HEK293 (cell line): ENCODE measurements at regions not wholly inside any gene's neighbourhood (a gene's known extent, or its start where the extent isn't known, plus 50 kb on each side); places are given as distances from the start of the nearest gene placed in this dataset.

Experiments
- CTCF ChIA-PET: fragments of 350-600 bp; formaldehyde crosslinking; extraction: SDS; loops from one replicate; lab custom pipeline; 2021; ENCODE audit warnings: antibody characterized with exemption; lab: Yijun Ruan, JAX
- POLR2A ChIA-PET: fragments of 300-600 bp; formaldehyde crosslinking; extraction: SDS; loops from one replicate; lab custom pipeline; 2020; ENCODE audit warnings: antibody characterized with exemption, inconsistent platforms; lab: Yijun Ruan, JAX
- H3K27ac ChIP-seq: fragments of 200-500 bp; sonication (Bioruptor generic); 2 replicates; pipeline ENCODE4 v1.5.1; 2014; ENCODE audit warnings: low read depth, low read length, control low read depth, inconsistent platforms; ENCODE audit errors: extremely low read depth
- H3K36me3 ChIP-seq, 2 experiments: fragments of 200-500 bp in 1 of 2; sonication (Bioruptor generic) in 1 of 2; 1 replicate in 1 of 2; 2 replicates in 1 of 2; pipeline ENCODE4 v1.5.1; 2014 to 2017; ENCODE audit warnings: inconsistent platforms in 2 of 2, low read length in 2 of 2; ENCODE audit not compliant: control insufficient read depth in 2 of 2, insufficient read depth in 1 of 2
- H3K4me1 ChIP-seq: fragments of 200-500 bp; sonication (Bioruptor generic); 2 replicates; pipeline ENCODE4 v1.5.1; 2014; ENCODE audit warnings: mild to moderate bottlenecking, low read length, inconsistent platforms; ENCODE audit not compliant: control insufficient read depth, insufficient read depth
- H3K4me3 ChIP-seq: 2 replicates; pipeline ENCODE4 v1.5.1; 2011; ENCODE audit warnings: low read depth, mild to moderate bottlenecking, control low read depth, low read length, moderate library complexity
- H3K9me3 ChIP-seq: fragments of 200-500 bp; sonication (Bioruptor generic); 2 replicates; pipeline ENCODE4 v1.5.1; 2014; ENCODE audit warnings: low read depth, low read length, inconsistent platforms; ENCODE audit not compliant: control insufficient read depth, insufficient read depth
- AEBP2 ChIP-seq: fragments of 450-650 bp; formaldehyde crosslinking; IDR thresholded peaks from 2 replicates; pipeline ENCODE4 v1.5.1; 2016; ENCODE audit warnings: missing biosample characterization, missing genetic modification characterization, borderline replicate concordance
- BCL6B ChIP-seq: fragments of 450-650 bp; formaldehyde crosslinking; IDR thresholded peaks from 2 replicates; pipeline ENCODE4 v1.5.1; 2017; ENCODE audit warnings: missing biosample characterization, missing genetic modification characterization
- FEZF1 ChIP-seq: fragments of 450-650 bp; formaldehyde crosslinking; IDR thresholded peaks from 2 replicates; pipeline ENCODE4 v1.5.1; 2016; ENCODE audit warnings: missing biosample characterization, missing genetic modification characterization
- IKZF3 ChIP-seq: fragments of 450-650 bp; IDR thresholded peaks from 2 replicates; pipeline ENCODE4 v1.5.0; 2018; ENCODE audit warnings: missing biosample characterization, mild to moderate bottlenecking, missing genetic modification characterization, moderate library complexity
- MZF1 ChIP-seq: fragments of 450-650 bp; formaldehyde crosslinking; IDR thresholded peaks from 2 replicates; pipeline ENCODE4 v1.5.1; 2017; ENCODE audit warnings: missing biosample characterization, missing genetic modification characterization, borderline replicate concordance
- PRDM4 ChIP-seq: fragments of 450-650 bp; formaldehyde crosslinking; IDR thresholded peaks from 2 replicates; pipeline ENCODE4 v1.5.1; 2017; ENCODE audit warnings: missing biosample characterization, missing genetic modification characterization
- SP3 ChIP-seq: fragments of 450-650 bp; formaldehyde crosslinking; IDR thresholded peaks from 2 replicates; pipeline ENCODE4 v1.5.1; 2016; ENCODE audit warnings: missing biosample characterization, missing genetic modification characterization
- TSHZ1 ChIP-seq: fragments of 450-650 bp; formaldehyde crosslinking; IDR thresholded peaks from 2 replicates; pipeline ENCODE4 v1.5.1; 2016; ENCODE audit warnings: missing biosample characterization, missing genetic modification characterization, borderline replicate concordance
- ZFHX2 ChIP-seq: fragments of 450-650 bp; formaldehyde crosslinking; conservative IDR thresholded peaks from 2 replicates; pipeline ENCODE4 v1.5.1; 2016; ENCODE audit warnings: missing biosample characterization, missing genetic modification characterization
- ZNF211 ChIP-seq: fragments of 450-650 bp; formaldehyde crosslinking; IDR thresholded peaks from 2 replicates; pipeline ENCODE4 v1.5.1; 2016; ENCODE audit warnings: low read depth, missing biosample characterization, missing genetic modification characterization
- ZNF366 ChIP-seq: fragments of 450-650 bp; formaldehyde crosslinking; conservative IDR thresholded peaks from 2 replicates; pipeline ENCODE4 v1.5.1; 2016; ENCODE audit warnings: missing biosample characterization, missing genetic modification characterization
- ZNF423 ChIP-seq: fragments of 450-650 bp; formaldehyde crosslinking; IDR thresholded peaks from 2 replicates; pipeline ENCODE4 v1.5.1; 2016; ENCODE audit warnings: missing biosample characterization, missing genetic modification characterization
- ZNF473 ChIP-seq: fragments of 450-650 bp; formaldehyde crosslinking; IDR thresholded peaks from 2 replicates; pipeline ENCODE4 v1.5.1; 2017; ENCODE audit warnings: missing biosample characterization, missing genetic modification characterization
- TF ChIP-seq, protein P1 (sequence below): fragments of 450-650 bp; formaldehyde crosslinking; IDR thresholded peaks from 2 replicates; pipeline ENCODE4 v1.5.1; 2016; ENCODE audit warnings: missing biosample characterization, missing genetic modification characterization
- TF ChIP-seq, protein P2 (sequence below): fragments of 450-650 bp; formaldehyde crosslinking; IDR thresholded peaks from 2 replicates; pipeline ENCODE4 v1.5.1; 2016; ENCODE audit warnings: missing biosample characterization, missing genetic modification characterization
- TF ChIP-seq, protein P3 (sequence below): fragments of 450-650 bp; formaldehyde crosslinking; IDR thresholded peaks from 2 replicates; pipeline ENCODE4 v1.5.1; 2016; ENCODE audit warnings: missing biosample characterization, missing genetic modification characterization

- no peak for TF ChIP-seq PRDM4
- TF ChIP-seq MZF1 (tag by site-specific recombination) = no peak
- TF ChIP-seq AEBP2 = no peak
- TF ChIP-seq ZNF366 = no peak
Measured at GRCh38 chr7:41858201-41858600, 155.3 kb upstream of the INHBA start (continued).

- CTCF ChIA-PET = interaction anchor here (0.6 to 1.1 kb wide), 2 partner anchors 59 to 87 kb away, joined by 3 to 4 read pairs; no protein-coding TSS in a partner anchor
- TF ChIP-seq TSHZ1 (no peak), FEZF1 (tag by site-specific recombination) (no peak)
Measured at GRCh38 chr7:41855798-41856197, 152.9 kb upstream of the INHBA start.

DNA sequence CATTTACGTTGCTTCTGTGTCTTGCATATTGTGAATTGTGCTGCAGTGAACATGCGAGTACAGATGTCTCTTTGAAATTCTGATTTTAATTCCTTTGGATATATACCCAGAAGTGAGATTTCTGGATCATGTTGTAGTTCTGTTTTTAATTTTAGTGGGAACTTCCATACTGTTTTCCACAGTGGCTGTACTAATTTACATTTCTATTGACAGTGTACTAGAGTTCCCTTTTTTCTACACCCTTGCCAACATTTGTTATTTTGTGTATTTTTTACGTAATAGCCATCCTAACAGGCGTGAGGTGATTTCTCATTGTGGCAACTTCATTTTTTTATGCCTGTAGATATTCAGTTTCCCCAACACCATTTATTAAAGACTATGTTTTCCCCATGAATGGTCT is 144.7 kb upstream of the INHBA start:
- ChIA-PET POLR2A (no interaction called here), CTCF (no interaction called here)
- Histone ChIP-seq H3K4me1 (no peaks in the 10 kb centered on the region), H3K4me3 (no peak overlapping the region), H3K9me3 (no peaks in the 10 kb centered on the region), H3K36me3 (no peaks in the 10 kb centered on the region), H3K27ac (no peak overlapping the region)
- TF ChIP-seq SP3 (tag by site-specific recombination) (no peak), ZNF473 (tag by site-specific recombination) (no peak), BCL6B (tag by site-specific recombination) (no peak), IKZF3 (no peak), ZNF211 (tag by site-specific recombination) (no peak), ZFHX2 (tag by site-specific recombination) (no peak), TSHZ1 (no peak), ZNF423 (tag by site-specific recombination) (no peak)
- TF ChIP-seq, protein P1, sequence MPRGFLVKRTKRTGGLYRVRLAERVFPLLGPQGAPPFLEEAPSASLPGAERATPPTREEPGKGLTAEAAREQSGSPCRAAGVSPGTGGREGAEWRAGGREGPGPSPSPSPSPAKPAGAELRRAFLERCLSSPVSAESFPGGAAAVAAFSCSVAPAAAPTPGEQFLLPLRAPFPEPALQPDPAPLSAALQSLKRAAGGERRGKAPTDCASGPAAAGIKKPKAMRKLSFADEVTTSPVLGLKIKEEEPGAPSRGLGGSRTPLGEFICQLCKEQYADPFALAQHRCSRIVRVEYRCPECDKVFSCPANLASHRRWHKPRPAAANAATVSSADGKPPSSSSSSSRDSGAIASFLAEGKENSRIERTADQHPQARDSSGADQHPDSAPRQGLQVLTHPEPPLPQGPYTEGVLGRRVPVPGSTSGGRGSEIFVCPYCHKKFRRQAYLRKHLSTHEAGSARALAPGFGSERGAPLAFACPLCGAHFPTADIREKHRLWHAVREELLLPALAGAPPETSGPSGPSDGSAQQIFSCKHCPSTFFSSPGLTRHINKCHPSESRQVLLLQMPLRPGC = no peak
- TF ChIP-seq, protein P2, sequence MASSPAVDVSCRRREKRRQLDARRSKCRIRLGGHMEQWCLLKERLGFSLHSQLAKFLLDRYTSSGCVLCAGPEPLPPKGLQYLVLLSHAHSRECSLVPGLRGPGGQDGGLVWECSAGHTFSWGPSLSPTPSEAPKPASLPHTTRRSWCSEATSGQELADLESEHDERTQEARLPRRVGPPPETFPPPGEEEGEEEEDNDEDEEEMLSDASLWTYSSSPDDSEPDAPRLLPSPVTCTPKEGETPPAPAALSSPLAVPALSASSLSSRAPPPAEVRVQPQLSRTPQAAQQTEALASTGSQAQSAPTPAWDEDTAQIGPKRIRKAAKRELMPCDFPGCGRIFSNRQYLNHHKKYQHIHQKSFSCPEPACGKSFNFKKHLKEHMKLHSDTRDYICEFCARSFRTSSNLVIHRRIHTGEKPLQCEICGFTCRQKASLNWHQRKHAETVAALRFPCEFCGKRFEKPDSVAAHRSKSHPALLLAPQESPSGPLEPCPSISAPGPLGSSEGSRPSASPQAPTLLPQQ (tag by site-specific recombination) = no peak
- TF ChIP-seq, protein P3, sequence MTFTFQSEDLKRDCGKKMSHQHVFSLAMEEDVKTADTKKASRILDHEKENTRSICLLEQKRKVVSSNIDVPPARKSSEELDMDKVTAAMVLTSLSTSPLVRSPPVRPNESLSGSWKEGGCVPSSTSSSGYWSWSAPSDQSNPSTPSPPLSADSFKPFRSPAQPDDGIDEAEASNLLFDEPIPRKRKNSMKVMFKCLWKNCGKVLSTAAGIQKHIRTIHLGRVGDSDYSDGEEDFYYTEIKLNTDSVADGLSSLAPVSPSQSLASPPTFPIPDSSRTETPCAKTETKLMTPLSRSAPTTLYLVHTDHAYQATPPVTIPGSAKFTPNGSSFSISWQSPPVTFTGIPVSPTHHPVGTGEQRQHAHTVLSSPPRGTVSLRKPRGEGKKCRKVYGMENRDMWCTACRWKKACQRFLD (tag by site-specific recombination) = no peak

More at GRCh38 chr7:41855798-41856197, 152.9 kb upstream of the INHBA start:
- POLR2A ChIA-PET = no interaction called here
- H3K27ac ChIP-seq = no peak overlapping the region
- H3K4me3 ChIP-seq = no peak overlapping the region
- no peaks in the 10 kb centered on the region for H3K4me1 ChIP-seq
- no peaks in the 10 kb centered on the region for H3K9me3 ChIP-seq
- no peaks in the 10 kb centered on the region for H3K36me3 ChIP-seq
